SK-N-SH treated with all-trans-retinoic acid at 6 μM for 48 hours (cell line): ENCODE measurements at regions not wholly inside any gene's neighbourhood (a gene's known extent, or its start where the extent isn't known, plus 50 kb on each side); places are given as distances from the start of the nearest gene placed in this dataset.

Experiments
- ATAC-seq: fragments of 200-7000 bp; cut with Tn5 transposase; 3 replicates; pipeline ENCODE4 v1.9.1; 2020; ENCODE audit warnings: mild to moderate bottlenecking, moderate library complexity
- ARNTL ChIP-seq: fragments of 450-650 bp; formaldehyde crosslinking; IDR thresholded peaks from 2 replicates; pipeline ENCODE4 v1.5.0; 2020; ENCODE audit warnings: low read depth, mild to moderate bottlenecking, moderate library complexity, borderline replicate concordance
- BACH2 ChIP-seq: fragments of 250-450 bp; sonication (Bioruptor Pico); IDR thresholded peaks from 2 replicates; pipeline ENCODE4 v1.9.0; 2021; ENCODE audit warnings: mild to moderate bottlenecking, borderline replicate concordance
- CSDC2 ChIP-seq: fragments of 250-450 bp; sonication (Bioruptor Pico); IDR thresholded peaks from 2 replicates; pipeline ENCODE4 v1.5.0; 2020; ENCODE audit warnings: mild to moderate bottlenecking, moderate library complexity
- ESRRG ChIP-seq: fragments of 250-450 bp; sonication (Bioruptor Pico); IDR thresholded peaks from 2 replicates; pipeline ENCODE4 v1.6.1; 2021; ENCODE audit warnings: mild to moderate bottlenecking
- GLIS3 ChIP-seq: fragments of 250-450 bp; sonication (Bioruptor Pico); IDR thresholded peaks from 2 replicates; pipeline ENCODE4 v1.5.0; 2020; ENCODE audit warnings: mild to moderate bottlenecking, moderate library complexity
- ISL1 ChIP-seq: fragments of 250-450 bp; sonication (Bioruptor Pico); IDR thresholded peaks from 2 replicates; pipeline ENCODE4 v2.1.2; 2022; ENCODE audit warnings: mild to moderate bottlenecking, moderate library complexity
- PATZ1 ChIP-seq: fragments of 250-450 bp; sonication (Bioruptor Pico); IDR thresholded peaks from 2 replicates; pipeline ENCODE4 v1.8.0; 2020; ENCODE audit warnings: mild to moderate bottlenecking, moderate library complexity, borderline replicate concordance
- POU6F1 ChIP-seq: fragments of 250-450 bp; sonication (Bioruptor Pico); IDR thresholded peaks from 2 replicates; pipeline ENCODE4 v1.8.0; 2021; ENCODE audit warnings: low read depth, mild to moderate bottlenecking, moderate library complexity, borderline replicate concordance
- PPARA ChIP-seq: fragments of 250-450 bp; sonication (Bioruptor Pico); IDR thresholded peaks from 2 replicates; pipeline ENCODE4 v1.5.0; 2020; ENCODE audit warnings: mild to moderate bottlenecking, borderline replicate concordance
- RARB ChIP-seq: fragments of 250-450 bp; sonication (Bioruptor Pico); IDR thresholded peaks from 2 replicates; pipeline ENCODE4 v1.8.0; 2021; ENCODE audit warnings: mild to moderate bottlenecking, moderate library complexity
- SNAI2 ChIP-seq: fragments of 250-450 bp; sonication (Bioruptor Pico); IDR thresholded peaks from 2 replicates; pipeline ENCODE4 v1.5.0; 2020; ENCODE audit warnings: mild to moderate bottlenecking, moderate library complexity
- TCF4 ChIP-seq: fragments of 250-450 bp; sonication (Bioruptor Pico); IDR thresholded peaks from 2 replicates; pipeline ENCODE4 v1.8.0; 2021; ENCODE audit warnings: mild to moderate bottlenecking, moderate library complexity, borderline replicate concordance
- TOX ChIP-seq: fragments of 250-450 bp; sonication (Bioruptor Pico); IDR thresholded peaks from 2 replicates; pipeline ENCODE4 v1.8.0; 2021; ENCODE audit warnings: mild to moderate bottlenecking, moderate library complexity, borderline replicate concordance
- TSHZ2 ChIP-seq: fragments of 250-450 bp; sonication (Bioruptor Pico); IDR thresholded peaks from 2 replicates; pipeline ENCODE4 v1.5.0; 2020; ENCODE audit warnings: mild to moderate bottlenecking, moderate library complexity
- ZC3H10 ChIP-seq: fragments of 250-450 bp; sonication (Bioruptor Pico); IDR thresholded peaks from 2 replicates; pipeline ENCODE4 v1.5.1; 2021; ENCODE audit warnings: mild to moderate bottlenecking, moderate library complexity
- ZFP3 ChIP-seq: fragments of 250-450 bp; sonication (Bioruptor Pico); IDR thresholded peaks from 2 replicates; pipeline ENCODE4 v1.5.0; 2020; ENCODE audit warnings: mild to moderate bottlenecking, moderate library complexity
- ZFP30 ChIP-seq: fragments of 450-650 bp; formaldehyde crosslinking; IDR thresholded peaks from 2 replicates; pipeline ENCODE4 v1.5.0; 2022; ENCODE audit warnings: mild to moderate bottlenecking, moderate library complexity
- ZNF565 ChIP-seq: fragments of 450-650 bp; formaldehyde crosslinking; conservative IDR thresholded peaks from 2 replicates; pipeline ENCODE4 v1.5.0; 2020; ENCODE audit warnings: low read depth, mild to moderate bottlenecking, moderate library complexity
- ZNF70 ChIP-seq: fragments of 450-650 bp; formaldehyde crosslinking; IDR thresholded peaks from 2 replicates; pipeline ENCODE4 v1.5.0; 2020; ENCODE audit warnings: mild to moderate bottlenecking, moderate library complexity
- TF ChIP-seq, protein P1 (sequence below): fragments of 250-450 bp; sonication (Bioruptor Pico); IDR thresholded peaks from 2 replicates; pipeline ENCODE4 v1.5.1; 2020; ENCODE audit warnings: low read depth, mild to moderate bottlenecking, moderate library complexity

DNA sequence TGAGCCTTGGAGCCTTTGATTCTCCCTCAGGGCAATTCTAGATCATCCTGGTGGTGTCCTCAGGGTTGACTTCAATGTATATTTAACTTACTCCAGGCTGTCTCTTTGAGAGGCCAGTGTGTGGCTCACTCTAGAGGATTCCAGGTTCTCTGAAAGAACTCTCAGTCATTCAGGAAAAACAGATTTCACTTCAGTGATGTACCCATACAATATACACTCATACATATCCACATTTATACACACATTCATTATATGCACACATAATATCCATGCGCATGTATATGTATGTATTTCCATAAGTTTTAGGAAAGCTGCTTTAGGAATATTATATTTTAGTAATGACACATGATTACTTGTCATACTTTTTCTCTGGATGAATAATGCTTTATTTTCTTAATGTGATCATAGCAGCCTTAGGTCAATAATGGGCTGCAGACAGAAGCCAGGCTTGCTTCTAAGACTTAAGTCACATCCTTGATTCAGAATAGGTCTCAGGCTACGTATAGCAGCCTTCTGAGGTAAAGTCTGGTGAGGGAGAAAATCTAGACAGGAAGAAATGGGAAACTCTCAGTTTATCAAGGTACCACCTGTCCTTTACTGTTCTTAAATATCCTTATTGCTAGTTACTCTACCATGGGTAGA is 397.0 kb downstream of the GPAT3 start:
- TF ChIP-seq PPARA (CRISPR knock-in tag) (no peak), CSDC2 (no peak), ZFP30 (CRISPR knock-in tag) (no peak)
- TF ChIP-seq, all 23 proteins: peak for 0
- ATAC-seq, result no peak

DNA sequence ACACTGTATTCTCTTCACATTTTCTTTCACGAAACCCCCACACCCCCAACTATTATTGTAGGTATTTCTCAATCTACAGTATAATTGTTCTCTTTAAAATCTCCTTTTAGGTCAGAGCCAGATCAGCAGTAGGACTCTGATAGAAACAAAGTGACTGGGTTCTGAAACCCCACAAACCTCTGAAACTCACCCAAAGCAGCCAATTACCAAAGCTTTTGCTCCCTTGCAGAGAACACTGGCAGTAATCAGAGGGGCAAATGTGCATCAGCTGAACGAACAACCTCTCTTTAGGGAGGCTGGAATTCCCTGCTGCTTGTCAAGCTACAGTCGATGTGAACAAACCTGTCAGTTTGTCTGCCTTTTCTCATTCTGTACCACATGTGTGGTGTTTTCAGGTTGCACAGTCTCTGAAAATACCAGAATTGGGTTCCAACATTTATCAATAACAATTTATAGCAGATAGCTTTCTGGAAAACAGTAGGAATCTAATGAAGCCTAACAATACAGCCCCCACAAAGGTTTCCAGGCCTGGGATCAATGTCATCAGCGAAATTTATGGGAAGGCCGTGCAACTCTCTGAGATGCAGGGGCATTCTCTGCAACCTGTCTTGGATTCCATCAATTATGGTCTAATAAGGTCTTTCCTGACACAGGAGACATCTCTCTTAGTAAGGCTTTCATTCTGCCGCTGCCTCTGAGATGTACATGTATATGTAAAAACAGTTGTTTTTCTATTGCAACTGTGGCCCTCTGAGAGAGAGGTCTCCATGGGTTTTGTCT is 395.9 kb downstream of the GPAT3 start:
- TF ChIP-seq PPARA (CRISPR knock-in tag) (no peak), ZC3H10 (CRISPR knock-in tag) (no peak), ESRRG (CRISPR knock-in tag) (no peak), ZFP30 (CRISPR knock-in tag) (no peak), TOX (CRISPR knock-in tag) (no peak), CSDC2 (no peak), POU6F1 (no peak), RARB (no peak), ARNTL (CRISPR knock-in tag) (no peak), TCF4 (CRISPR knock-in tag) (no peak), GLIS3 (CRISPR knock-in tag) (no peak), TSHZ2 (CRISPR knock-in tag) (no peak), ISL1 (no peak)
- TF ChIP-seq, all 23 proteins: peak for 0
- ATAC-seq, result no peak

GRCh38 chr4:83929550-83929949 is 393.6 kb downstream of the GPAT3 start:
- TF ChIP-seq ZNF565 (CRISPR knock-in tag), result no peak
- TF ChIP-seq ESRRG (CRISPR knock-in tag), result no peak
- TF ChIP-seq BACH2 (CRISPR knock-in tag), result no peak
- TF ChIP-seq, protein P1, sequence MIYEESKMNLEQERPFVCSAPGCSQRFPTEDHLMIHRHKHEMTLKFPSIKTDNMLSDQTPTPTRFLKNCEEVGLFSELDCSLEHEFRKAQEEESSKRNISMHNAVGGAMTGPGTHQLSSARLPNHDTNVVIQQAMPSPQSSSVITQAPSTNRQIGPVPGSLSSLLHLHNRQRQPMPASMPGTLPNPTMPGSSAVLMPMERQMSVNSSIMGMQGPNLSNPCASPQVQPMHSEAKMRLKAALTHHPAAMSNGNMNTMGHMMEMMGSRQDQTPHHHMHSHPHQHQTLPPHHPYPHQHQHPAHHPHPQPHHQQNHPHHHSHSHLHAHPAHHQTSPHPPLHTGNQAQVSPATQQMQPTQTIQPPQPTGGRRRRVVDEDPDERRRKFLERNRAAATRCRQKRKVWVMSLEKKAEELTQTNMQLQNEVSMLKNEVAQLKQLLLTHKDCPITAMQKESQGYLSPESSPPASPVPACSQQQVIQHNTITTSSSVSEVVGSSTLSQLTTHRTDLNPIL (CRISPR knock-in tag), result no peak
- TF ChIP-seq ZFP3, result no peak
- no peak for TF ChIP-seq GLIS3 (CRISPR knock-in tag)
- TF ChIP-seq ZNF70 (CRISPR knock-in tag), result no peak
- no peak for TF ChIP-seq TSHZ2 (CRISPR knock-in tag)
- no peak for TF ChIP-seq SNAI2 (CRISPR knock-in tag)
- TF ChIP-seq RARB, result no peak
- TF ChIP-seq PPARA (CRISPR knock-in tag), result no peak
- no peak for TF ChIP-seq TOX (CRISPR knock-in tag)
- no peak for TF ChIP-seq PATZ1
- ATAC-seq, result no peak
